ENCODE measurements at regions not wholly inside any gene's neighbourhood (a gene's known extent, or its start where the extent isn't known, plus 50 kb on each side); places are given as distances from the start of the nearest gene placed in this dataset.

- no peak for TF ChIP-seq POLR2A (IDR thresholded peaks at IDR 0.05; ENCODE audit: extremely low read depth, insufficient read length)
- no peak for TF ChIP-seq MAX (IDR thresholded peaks at IDR 0.05; ENCODE audit: low read depth, low read length)
- TF ChIP-seq CTCF (IDR thresholded peaks at IDR 0.05; ENCODE audit: low read depth, low read length) = no peak
- no peak for TF ChIP-seq MYC (IDR thresholded peaks at IDR 0.05; ENCODE audit: low read depth, low read length)
Measured at GRCh38 chr5:62979472-62979871, 400.9 kb downstream of the LRRC70 start.

GRCh38 chr5:62977661-62978060 is 399.0 kb downstream of the LRRC70 start:
- TF ChIP-seq POLR2A (IDR thresholded peaks at IDR 0.05; ENCODE audit: extremely low read depth, insufficient read length) = no peak
- no peak for TF ChIP-seq CTCF (IDR thresholded peaks at IDR 0.05; ENCODE audit: low read depth, low read length)
- TF ChIP-seq MAX (IDR thresholded peaks at IDR 0.05; ENCODE audit: low read depth, low read length) = no peak
- no peak for TF ChIP-seq MYC (IDR thresholded peaks at IDR 0.05; ENCODE audit: low read depth, low read length)
- no peak overlapping the region for H3K4me3 ChIP-seq (ENCODE audit: low read depth, low read length)
- DNase-seq (ENCODE audit: low read depth) = no peak

More at GRCh38 chr5:62979472-62979871, 400.9 kb downstream of the LRRC70 start:
- DNase-seq (ENCODE audit: low read depth) = no peak
- no peak overlapping the region for H3K4me3 ChIP-seq (ENCODE audit: low read depth, low read length)

- no peak overlapping the region for H3K4me3 ChIP-seq (ENCODE audit: low read depth, low read length)
- TF ChIP-seq MAX (IDR thresholded peaks at IDR 0.05; ENCODE audit: low read depth, low read length) (no peak), CTCF (IDR thresholded peaks at IDR 0.05; ENCODE audit: low read depth, low read length) (no peak), POLR2A (IDR thresholded peaks at IDR 0.05; ENCODE audit: extremely low read depth, insufficient read length) (no peak), MYC (IDR thresholded peaks at IDR 0.05; ENCODE audit: low read depth, low read length) (no peak)
- no peak for DNase-seq (ENCODE audit: low read depth)
Measured at GRCh38 chr5:62974623-62975022, 396.0 kb downstream of the LRRC70 start.

- no peak for DNase-seq (ENCODE audit: low read depth)
- no peak overlapping the region for H3K4me3 ChIP-seq (ENCODE audit: low read depth, low read length)
- no peak for TF ChIP-seq MYC (IDR thresholded peaks at IDR 0.05; ENCODE audit: low read depth, low read length)
- TF ChIP-seq CTCF (IDR thresholded peaks at IDR 0.05; ENCODE audit: low read depth, low read length) = no peak
- no peak for TF ChIP-seq MAX (IDR thresholded peaks at IDR 0.05; ENCODE audit: low read depth, low read length)
- no peak for TF ChIP-seq POLR2A (IDR thresholded peaks at IDR 0.05; ENCODE audit: extremely low read depth, insufficient read length)
Measured at GRCh38 chr5:62969409-62970120, 390.9 kb downstream of the LRRC70 start.

- no peak overlapping the region for H3K4me3 ChIP-seq (ENCODE audit: low read depth, low read length)
- DNase-seq (ENCODE audit: low read depth) = no peak
- TF ChIP-seq POLR2A (IDR thresholded peaks at IDR 0.05; ENCODE audit: extremely low read depth, insufficient read length) (no peak), MAX (IDR thresholded peaks at IDR 0.05; ENCODE audit: low read depth, low read length) (no peak), CTCF (IDR thresholded peaks at IDR 0.05; ENCODE audit: low read depth, low read length) (no peak), MYC (IDR thresholded peaks at IDR 0.05; ENCODE audit: low read depth, low read length) (no peak)
Measured at GRCh38 chr5:62964428-62964827, 385.8 kb downstream of the LRRC70 start.
